ENCODE measurements at regions not wholly inside any gene's neighbourhood (a gene's known extent, or its start where the extent isn't known, plus 50 kb on each side); places are given as distances from the start of the nearest gene placed in this dataset.

GRCh38 chr15:96672629-96673028 is 342.1 kb downstream of the NR2F2 start:
- no peak for TF ChIP-seq POLR2A (IDR thresholded peaks at IDR 0.05)
- no peak for TF ChIP-seq CTCF (IDR thresholded peaks at IDR 0.05)

Measured in prostate gland (tissue), 2 donors.